ENCODE measurements at regions not wholly inside any gene's neighbourhood (a gene's known extent, or its start where the extent isn't known, plus 50 kb on each side); places are given as distances from the start of the nearest gene placed in this dataset.
"Not testable (repeated sequence)": the region's sequence is repeated elsewhere in the genome, so short reads cannot be mapped to it uniquely, and the experiment has no call there.

- 80% methylated on average over 1 of the region's 7 CpGs for WGBS (ENCODE audit: insufficient coverage)
Measured at GRCh38 chr2:147420517-147420916, 424.3 kb upstream of the ACVR2A start.

GRCh38 chr2:147416099-147416498 lies 428.7 kb upstream of the ACVR2A start:
- no peaks in the 10 kb centered on the region for H3K9me3 ChIP-seq (replicated peaks; ENCODE audit: control insufficient read depth, low read depth, low read length)
- WGBS (ENCODE audit: insufficient coverage) = no CpG with 5 or more reads among the region's 4 CpGs
- H3K27ac ChIP-seq (ENCODE audit: low read length) = no peak overlapping the region
- no peaks in the 10 kb centered on the region for H3K4me1 ChIP-seq (ENCODE audit: control insufficient read depth, insufficient read depth, low read length)
- no peak overlapping the region for H3K4me3 ChIP-seq (ENCODE audit: low read length)
- DNase-seq = no peak
- no peaks in the 10 kb centered on the region for H3K27me3 ChIP-seq (ENCODE audit: control insufficient read depth, insufficient read depth, low read length)
- H3K36me3 ChIP-seq (ENCODE audit: control insufficient read depth, insufficient read depth, low read length) = no peaks in the 10 kb centered on the region

More at GRCh38 chr2:147420517-147420916, 424.3 kb upstream of the ACVR2A start:
- Histone ChIP-seq H3K27me3 (ENCODE audit: control insufficient read depth, insufficient read depth, low read length) (no peaks in the 10 kb centered on the region), H3K4me1 (ENCODE audit: control insufficient read depth, insufficient read depth, low read length) (no peaks in the 10 kb centered on the region), H3K27ac (ENCODE audit: low read length) (no peak overlapping the region), H3K4me3 (ENCODE audit: low read length) (no peak overlapping the region), H3K36me3 (ENCODE audit: control insufficient read depth, insufficient read depth, low read length) (no peaks in the 10 kb centered on the region), H3K9me3 (replicated peaks; ENCODE audit: control insufficient read depth, low read depth, low read length) (no peaks in the 10 kb centered on the region)
- DNase-seq = no peak

- WGBS (ENCODE audit: insufficient coverage) = no CpG with 5 or more reads among the region's 1 CpG
- not testable (repeated sequence) for H3K27me3 ChIP-seq (ENCODE audit: control insufficient read depth, insufficient read depth, low read length); H3K27ac ChIP-seq (ENCODE audit: low read length); H3K4me1 ChIP-seq (ENCODE audit: control insufficient read depth, insufficient read depth, low read length); H3K4me3 ChIP-seq (ENCODE audit: low read length); H3K36me3 ChIP-seq (ENCODE audit: control insufficient read depth, insufficient read depth, low read length); DNase-seq; H3K9me3 ChIP-seq (replicated peaks; ENCODE audit: control insufficient read depth, low read depth, low read length)
Measured at GRCh38 chr2:147414656-147415055, 430.2 kb upstream of the ACVR2A start.

GRCh38 chr2:147408357-147408756 lies 436.5 kb upstream of the ACVR2A start:
- DNase-seq = no peak
- H3K27ac ChIP-seq (ENCODE audit: low read length) = no peak overlapping the region
- no peak overlapping the region for H3K4me3 ChIP-seq (ENCODE audit: low read length)
- H3K4me1 ChIP-seq (ENCODE audit: control insufficient read depth, insufficient read depth, low read length) = no peaks in the 10 kb centered on the region
- H3K36me3 ChIP-seq (ENCODE audit: control insufficient read depth, insufficient read depth, low read length) = no peaks in the 10 kb centered on the region
- H3K9me3 ChIP-seq (replicated peaks; ENCODE audit: control insufficient read depth, low read depth, low read length) = no peaks in the 10 kb centered on the region
- no peaks in the 10 kb centered on the region for H3K27me3 ChIP-seq (ENCODE audit: control insufficient read depth, insufficient read depth, low read length)
- WGBS (ENCODE audit: insufficient coverage) = no CpG with 5 or more reads among the region's 2 CpGs

- Histone ChIP-seq H3K9me3 (replicated peaks; ENCODE audit: control insufficient read depth, low read depth, low read length) (no peaks in the 10 kb centered on the region), H3K4me3 (ENCODE audit: low read length) (no peak overlapping the region), H3K27me3 (ENCODE audit: control insufficient read depth, insufficient read depth, low read length) (no peaks in the 10 kb centered on the region), H3K27ac (ENCODE audit: low read length) (no peak overlapping the region), H3K36me3 (ENCODE audit: control insufficient read depth, insufficient read depth, low read length) (no peaks in the 10 kb centered on the region), H3K4me1 (ENCODE audit: control insufficient read depth, insufficient read depth, low read length) (no peaks in the 10 kb centered on the region)
- no CpG with 5 or more reads among the region's 1 CpG for WGBS (ENCODE audit: insufficient coverage)
- DNase-seq = no peak
Measured at GRCh38 chr2:147405651-147406050, 439.2 kb upstream of the ACVR2A start.

- DNase-seq = peak; percentile 41
- H3K27ac ChIP-seq (ENCODE audit: low read length) = no peak overlapping the region
- H3K27me3 ChIP-seq (ENCODE audit: control insufficient read depth, insufficient read depth, low read length) = no peaks in the 10 kb centered on the region
- H3K4me3 ChIP-seq (ENCODE audit: low read length) = no peak overlapping the region
- no CpG with 5 or more reads among the region's 2 CpGs for WGBS (ENCODE audit: insufficient coverage)
- no peaks in the 10 kb centered on the region for H3K36me3 ChIP-seq (ENCODE audit: control insufficient read depth, insufficient read depth, low read length)
- H3K4me1 ChIP-seq (ENCODE audit: control insufficient read depth, insufficient read depth, low read length) = no peaks in the 10 kb centered on the region
- no peaks in the 10 kb centered on the region for H3K9me3 ChIP-seq (replicated peaks; ENCODE audit: control insufficient read depth, low read depth, low read length)
Measured at GRCh38 chr2:147398996-147399395, 445.8 kb upstream of the ACVR2A start.

GRCh38 chr2:147398301-147398700 lies 446.5 kb upstream of the ACVR2A start:
- no CpG with 5 or more reads among the region's 2 CpGs for WGBS (ENCODE audit: insufficient coverage)

GRCh38 chr2:147396890-147397289 lies 447.9 kb upstream of the ACVR2A start:
- H3K27me3 ChIP-seq (ENCODE audit: control insufficient read depth, insufficient read depth, low read length) = no peaks in the 10 kb centered on the region
- no peak overlapping the region for H3K4me3 ChIP-seq (ENCODE audit: low read length)
- WGBS (ENCODE audit: insufficient coverage) = no CpG with 5 or more reads among the region's 3 CpGs
- H3K27ac ChIP-seq (ENCODE audit: low read length) = no peak overlapping the region
- H3K4me1 ChIP-seq (ENCODE audit: control insufficient read depth, insufficient read depth, low read length) = no peaks in the 10 kb centered on the region
- DNase-seq = no peak
- H3K9me3 ChIP-seq (replicated peaks; ENCODE audit: control insufficient read depth, low read depth, low read length) = no peaks in the 10 kb centered on the region
- H3K36me3 ChIP-seq (ENCODE audit: control insufficient read depth, insufficient read depth, low read length) = no peaks in the 10 kb centered on the region

More at GRCh38 chr2:147398301-147398700, 446.5 kb upstream of the ACVR2A start:
- DNase-seq = no peak
- Histone ChIP-seq H3K27ac (ENCODE audit: low read length) (no peak overlapping the region), H3K9me3 (replicated peaks; ENCODE audit: control insufficient read depth, low read depth, low read length) (no peaks in the 10 kb centered on the region), H3K4me3 (ENCODE audit: low read length) (no peak overlapping the region), H3K4me1 (ENCODE audit: control insufficient read depth, insufficient read depth, low read length) (no peaks in the 10 kb centered on the region), H3K36me3 (ENCODE audit: control insufficient read depth, insufficient read depth, low read length) (no peaks in the 10 kb centered on the region), H3K27me3 (ENCODE audit: control insufficient read depth, insufficient read depth, low read length) (no peaks in the 10 kb centered on the region)

GRCh38 chr2:147394179-147394790 lies 450.5 kb upstream of the ACVR2A start:
- DNase-seq = no peak
- no peaks in the 10 kb centered on the region for H3K9me3 ChIP-seq (replicated peaks; ENCODE audit: control insufficient read depth, low read depth, low read length)

GRCh38 chr2:147392180-147392579 lies 452.6 kb upstream of the ACVR2A start:
- DNase-seq = no peak
- H3K9me3 ChIP-seq (replicated peaks; ENCODE audit: control insufficient read depth, low read depth, low read length) = no peaks in the 10 kb centered on the region
- no peak overlapping the region for H3K4me3 ChIP-seq (ENCODE audit: low read length)
- H3K27ac ChIP-seq (ENCODE audit: low read length) = no peak overlapping the region
- H3K4me1 ChIP-seq (ENCODE audit: control insufficient read depth, insufficient read depth, low read length) = peaks cover 3% of the 10 kb centered on the region
- H3K27me3 ChIP-seq (ENCODE audit: control insufficient read depth, insufficient read depth, low read length) = no peaks in the 10 kb centered on the region
- no peaks in the 10 kb centered on the region for H3K36me3 ChIP-seq (ENCODE audit: control insufficient read depth, insufficient read depth, low read length)
- WGBS (ENCODE audit: insufficient coverage) = no CpG with 5 or more reads among the region's 3 CpGs

More at GRCh38 chr2:147394179-147394790, 450.5 kb upstream of the ACVR2A start:
- H3K4me3 ChIP-seq (ENCODE audit: low read length) = no peak overlapping the region
- H3K27ac ChIP-seq (ENCODE audit: low read length) = no peak overlapping the region
- H3K36me3 ChIP-seq (ENCODE audit: control insufficient read depth, insufficient read depth, low read length) = no peaks in the 10 kb centered on the region
- no peaks in the 10 kb centered on the region for H3K27me3 ChIP-seq (ENCODE audit: control insufficient read depth, insufficient read depth, low read length)
- H3K4me1 ChIP-seq (ENCODE audit: control insufficient read depth, insufficient read depth, low read length) = peaks cover 2% of the 10 kb centered on the region

- DNase-seq = no peak
- Histone ChIP-seq H3K9me3 (replicated peaks; ENCODE audit: control insufficient read depth, low read depth, low read length) (no peaks in the 10 kb centered on the region), H3K36me3 (ENCODE audit: control insufficient read depth, insufficient read depth, low read length) (no peaks in the 10 kb centered on the region), H3K27me3 (ENCODE audit: control insufficient read depth, insufficient read depth, low read length) (no peaks in the 10 kb centered on the region), H3K4me3 (ENCODE audit: low read length) (no peak overlapping the region), H3K27ac (ENCODE audit: low read length) (no peak overlapping the region), H3K4me1 (ENCODE audit: control insufficient read depth, insufficient read depth, low read length) (peaks cover 3% of the 10 kb centered on the region)
- no CpG with 5 or more reads among the region's 3 CpGs for WGBS (ENCODE audit: insufficient coverage)
Measured at GRCh38 chr2:147390475-147390874, 454.4 kb upstream of the ACVR2A start.

Data from muscle of leg (tissue), 3 donors.